GM12878 (cell line): ENCODE measurements at regions not wholly inside any gene's neighbourhood (a gene's known extent, or its start where the extent isn't known, plus 50 kb on each side); places are given as distances from the start of the nearest gene placed in this dataset.

ENCODE experiments used
- ASH2L ChIP-seq: fragments of 300-600, 200-600 bp; sonication (generic); IDR thresholded peaks from 2 replicates; pipeline ENCODE4 v1.6.1; 2017; ENCODE audit warnings: low read depth, mild to moderate bottlenecking, borderline replicate concordance
- BCL11A ChIP-seq: IDR thresholded peaks from 2 replicates; pipeline ENCODE4 v1.6.1; 2011; ENCODE audit warnings: low read depth, low read length
- BHLHE40 ChIP-seq, 2 experiments: fragments of 450-650 bp in 1 of 2; IDR thresholded peaks; 2 replicates each; pipeline ENCODE4 v1.6.1; 2011 to 2017; ENCODE audit warnings: low read depth in 2 of 2, borderline replicate concordance in 1 of 2, improper control_type of control experiment in 1 of 2, low read length in 1 of 2, mild to moderate bottlenecking in 1 of 2
- BRCA1 ChIP-seq: IDR thresholded peaks from 2 replicates; pipeline ENCODE4 v1.6.1; 2011; ENCODE audit warnings: low read depth, low read length, improper control_type of control experiment
- CHD2 ChIP-seq: IDR thresholded peaks from 2 replicates; pipeline ENCODE4 v1.6.1; 2011; ENCODE audit warnings: low read depth, low read length, improper control_type of control experiment, borderline replicate concordance
- DPF2 ChIP-seq: fragments of 450-650 bp; IDR thresholded peaks from 2 replicates; pipeline ENCODE4 v1.6.1; 2017; ENCODE audit warnings: mild to moderate bottlenecking
- ETV6 ChIP-seq, 2 experiments: fragments of 450-650 bp in 1 of 2; IDR thresholded peaks in 1 of 2; conservative IDR thresholded peaks in 1 of 2; 2 replicates each; pipeline ENCODE4 v1.6.1; 2014; ENCODE audit warnings: antibody characterized with exemption in 1 of 2, borderline replicate concordance in 1 of 2, low read depth in 1 of 2, mild to moderate bottlenecking in 1 of 2, moderate library complexity in 1 of 2
- GATAD2B ChIP-seq: fragments of 450-650 bp; conservative IDR thresholded peaks from 2 replicates; pipeline ENCODE4 v1.6.1; 2017; ENCODE audit warnings: low read depth, mild to moderate bottlenecking, moderate library complexity
- HCFC1 ChIP-seq: fragments of 150-350 bp; IDR thresholded peaks from 2 replicates; pipeline ENCODE4 v1.6.1; 2014; ENCODE audit warnings: low read length
- HDGF ChIP-seq: fragments of 450-650 bp; IDR thresholded peaks from 2 replicates; pipeline ENCODE4 v1.6.1; 2016; ENCODE audit warnings: antibody characterized with exemption
- KDM1A ChIP-seq: fragments of 200-600 bp; sonication (generic); IDR thresholded peaks from 2 replicates; pipeline ENCODE4 v1.6.1; 2016; ENCODE audit warnings: borderline replicate concordance
- NBN ChIP-seq: fragments of 450-650 bp; IDR thresholded peaks from 2 replicates; pipeline ENCODE4 v1.6.1; 2016
- NFYA ChIP-seq: IDR thresholded peaks from 2 replicates; pipeline ENCODE4 v1.6.1; 2011; ENCODE audit warnings: low read depth, mild to moderate bottlenecking, low read length, improper control_type of control experiment, borderline replicate concordance
- NRF1 ChIP-seq: conservative IDR thresholded peaks from 2 replicates; pipeline ENCODE4 v1.6.1; 2011; ENCODE audit warnings: mild to moderate bottlenecking, low read depth, low read length, improper control_type of control experiment
- RB1 ChIP-seq: fragments of 450-650 bp; formaldehyde crosslinking; IDR thresholded peaks from 2 replicates; pipeline ENCODE4 v1.6.1; 2017; ENCODE audit warnings: mild to moderate bottlenecking, borderline replicate concordance
- SP1 ChIP-seq: IDR thresholded peaks from one replicate; pipeline ENCODE4 v1.6.1; 2011; ENCODE audit warnings: low read depth, low read length
- SUPT20H ChIP-seq: IDR thresholded peaks from 2 replicates; pipeline ENCODE4 v1.6.1; 2011; ENCODE audit warnings: low read depth, mild to moderate bottlenecking, low read length, moderate library complexity, borderline replicate concordance; ENCODE audit not compliant: control insufficient read depth
- TARDBP ChIP-seq: IDR thresholded peaks from 2 replicates; pipeline ENCODE4 v1.6.1; 2016; ENCODE audit warnings: borderline replicate concordance
- TCF3 ChIP-seq: IDR thresholded peaks from 2 replicates; pipeline ENCODE4 v1.6.1; 2012; ENCODE audit warnings: low read depth, mild to moderate bottlenecking, low read length, borderline replicate concordance; ENCODE audit not compliant: insufficient read depth
- WRNIP1 ChIP-seq: IDR thresholded peaks from 2 replicates; pipeline ENCODE4 v1.6.1; 2011; ENCODE audit warnings: low read depth, low read length, improper control_type of control experiment, borderline replicate concordance
- YY1 ChIP-seq: IDR thresholded peaks from 2 replicates; pipeline ENCODE4 v1.6.1; 2011; ENCODE audit warnings: low read depth, mild to moderate bottlenecking, low read length
- ZNF217 ChIP-seq: fragments of 450-650 bp; IDR thresholded peaks from 2 replicates; pipeline ENCODE4 v1.6.1; 2017; ENCODE audit warnings: antibody characterized with exemption, mild to moderate bottlenecking
- ZNF384 ChIP-seq: IDR thresholded peaks from 2 replicates; pipeline ENCODE4 v1.6.1; 2012; ENCODE audit warnings: low read depth, mild to moderate bottlenecking, low read length, improper control_type of control experiment, borderline replicate concordance
- ZZZ3 ChIP-seq: IDR thresholded peaks from 2 replicates; pipeline ENCODE4 v1.6.1; 2011; ENCODE audit warnings: low read depth; ENCODE audit not compliant: control insufficient read depth, insufficient read length
- TF ChIP-seq, protein P1 (sequence below): fragments of 450-650 bp; IDR thresholded peaks from 2 replicates; pipeline ENCODE4 v1.6.1; 2016; ENCODE audit warnings: mild to moderate bottlenecking
- TF ChIP-seq, protein P2 (sequence below): fragments of 450-650 bp; IDR thresholded peaks from 2 replicates; pipeline ENCODE4 v1.6.1; 2014; ENCODE audit warnings: mild to moderate bottlenecking
- TF ChIP-seq, protein P3 (sequence below): IDR thresholded peaks from 2 replicates; pipeline ENCODE4 v1.6.1; 2012; ENCODE audit warnings: low read depth, low read length, improper control_type of control experiment
- TF ChIP-seq, protein P4 (sequence below): IDR thresholded peaks from 2 replicates; pipeline ENCODE4 v1.6.1; 2011; ENCODE audit warnings: borderline replicate concordance, low read depth, mild to moderate bottlenecking, moderate library complexity, low read length; ENCODE audit not compliant: insufficient read depth, poor library complexity, severe bottlenecking

DNA sequence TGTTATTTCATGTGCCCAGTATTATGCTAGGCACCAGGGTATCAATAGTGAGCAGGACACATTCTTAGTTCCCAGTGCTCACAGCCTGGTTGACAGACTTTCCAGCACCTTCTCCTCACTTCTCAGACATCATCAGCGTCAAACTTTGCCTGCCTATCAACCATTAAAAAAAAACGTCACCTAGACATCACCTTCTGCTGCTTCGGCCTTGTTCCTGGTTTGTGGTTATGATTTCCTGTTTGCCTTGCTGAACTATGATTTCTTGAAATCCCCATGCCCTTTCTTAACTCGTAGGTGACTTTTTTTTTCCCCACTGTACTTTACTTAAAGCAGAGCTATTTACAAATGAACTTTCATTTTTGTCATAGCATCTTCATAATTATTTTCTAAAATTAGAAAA, 60.4 kb upstream of the NABP1 start (continued):
- TF ChIP-seq, protein P1, sequence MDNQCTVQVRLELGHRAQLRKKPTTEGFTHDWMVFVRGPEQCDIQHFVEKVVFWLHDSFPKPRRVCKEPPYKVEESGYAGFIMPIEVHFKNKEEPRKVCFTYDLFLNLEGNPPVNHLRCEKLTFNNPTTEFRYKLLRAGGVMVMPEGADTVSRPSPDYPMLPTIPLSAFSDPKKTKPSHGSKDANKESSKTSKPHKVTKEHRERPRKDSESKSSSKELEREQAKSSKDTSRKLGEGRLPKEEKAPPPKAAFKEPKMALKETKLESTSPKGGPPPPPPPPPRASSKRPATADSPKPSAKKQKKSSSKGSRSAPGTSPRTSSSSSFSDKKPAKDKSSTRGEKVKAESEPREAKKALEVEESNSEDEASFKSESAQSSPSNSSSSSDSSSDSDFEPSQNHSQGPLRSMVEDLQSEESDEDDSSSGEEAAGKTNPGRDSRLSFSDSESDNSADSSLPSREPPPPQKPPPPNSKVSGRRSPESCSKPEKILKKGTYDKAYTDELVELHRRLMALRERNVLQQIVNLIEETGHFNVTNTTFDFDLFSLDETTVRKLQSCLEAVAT: peak; percentile 98
- TF ChIP-seq WRNIP1 (0 out of 2 replicates have a peak, but pooled peaks have one; percentile 62), ZNF384 (peak; percentile 92), YY1 (0 out of 2 replicates have a peak, but pooled peaks have one; percentile 32), NRF1 (no peak), NBN (peak; percentile 83), ZZZ3 (no peak), SP1 (peak; percentile 29), BCL11A (peak; percentile 60), ZNF217 (no peak), HDGF (no peak), BHLHE40 (IDR thresholded peaks at IDR 0.05; ENCODE audit: borderline replicate concordance in 1 of 2, low read depth in 2 of 2, low read length in 1 of 2) (peak; percentile 22 to 29; a peak in 1 of 4 replicates), BRCA1 (no peak), KDM1A (no peak), TARDBP (no peak), GATAD2B (no peak), ASH2L (no peak), ETV6 (conservative IDR thresholded peaks at IDR 0.05 in 1 of 2, IDR thresholded peaks at IDR 0.05 in 1 of 2; ENCODE audit: borderline replicate concordance in 1 of 2, low read depth in 1 of 2) (peak in 1 of 2 experiments; percentile 96; a peak in 2 of 4 replicates), CHD2 (peak; percentile 50; the same call in 1 of the 2 replicates), SUPT20H (no peak), HCFC1 (no peak), RB1 (no peak), DPF2 (peak; percentile 76), NFYA (no peak), TCF3 (no peak)
- TF ChIP-seq, protein P2, sequence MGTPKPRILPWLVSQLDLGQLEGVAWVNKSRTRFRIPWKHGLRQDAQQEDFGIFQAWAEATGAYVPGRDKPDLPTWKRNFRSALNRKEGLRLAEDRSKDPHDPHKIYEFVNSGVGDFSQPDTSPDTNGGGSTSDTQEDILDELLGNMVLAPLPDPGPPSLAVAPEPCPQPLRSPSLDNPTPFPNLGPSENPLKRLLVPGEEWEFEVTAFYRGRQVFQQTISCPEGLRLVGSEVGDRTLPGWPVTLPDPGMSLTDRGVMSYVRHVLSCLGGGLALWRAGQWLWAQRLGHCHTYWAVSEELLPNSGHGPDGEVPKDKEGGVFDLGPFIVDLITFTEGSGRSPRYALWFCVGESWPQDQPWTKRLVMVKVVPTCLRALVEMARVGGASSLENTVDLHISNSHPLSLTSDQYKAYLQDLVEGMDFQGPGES: no peak
- TF ChIP-seq, protein P3, sequence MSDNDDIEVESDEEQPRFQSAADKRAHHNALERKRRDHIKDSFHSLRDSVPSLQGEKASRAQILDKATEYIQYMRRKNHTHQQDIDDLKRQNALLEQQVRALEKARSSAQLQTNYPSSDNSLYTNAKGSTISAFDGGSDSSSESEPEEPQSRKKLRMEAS: no peak
- TF ChIP-seq, protein P4, sequence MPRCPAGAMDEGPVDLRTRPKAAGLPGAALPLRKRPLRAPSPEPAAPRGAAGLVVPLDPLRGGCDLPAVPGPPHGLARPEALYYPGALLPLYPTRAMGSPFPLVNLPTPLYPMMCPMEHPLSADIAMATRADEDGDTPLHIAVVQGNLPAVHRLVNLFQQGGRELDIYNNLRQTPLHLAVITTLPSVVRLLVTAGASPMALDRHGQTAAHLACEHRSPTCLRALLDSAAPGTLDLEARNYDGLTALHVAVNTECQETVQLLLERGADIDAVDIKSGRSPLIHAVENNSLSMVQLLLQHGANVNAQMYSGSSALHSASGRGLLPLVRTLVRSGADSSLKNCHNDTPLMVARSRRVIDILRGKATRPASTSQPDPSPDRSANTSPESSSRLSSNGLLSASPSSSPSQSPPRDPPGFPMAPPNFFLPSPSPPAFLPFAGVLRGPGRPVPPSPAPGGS: no peak
